ENCODE measurements at regions not wholly inside any gene's neighbourhood (a gene's known extent, or its start where the extent isn't known, plus 50 kb on each side); places are given as distances from the start of the nearest gene placed in this dataset.

DNA sequence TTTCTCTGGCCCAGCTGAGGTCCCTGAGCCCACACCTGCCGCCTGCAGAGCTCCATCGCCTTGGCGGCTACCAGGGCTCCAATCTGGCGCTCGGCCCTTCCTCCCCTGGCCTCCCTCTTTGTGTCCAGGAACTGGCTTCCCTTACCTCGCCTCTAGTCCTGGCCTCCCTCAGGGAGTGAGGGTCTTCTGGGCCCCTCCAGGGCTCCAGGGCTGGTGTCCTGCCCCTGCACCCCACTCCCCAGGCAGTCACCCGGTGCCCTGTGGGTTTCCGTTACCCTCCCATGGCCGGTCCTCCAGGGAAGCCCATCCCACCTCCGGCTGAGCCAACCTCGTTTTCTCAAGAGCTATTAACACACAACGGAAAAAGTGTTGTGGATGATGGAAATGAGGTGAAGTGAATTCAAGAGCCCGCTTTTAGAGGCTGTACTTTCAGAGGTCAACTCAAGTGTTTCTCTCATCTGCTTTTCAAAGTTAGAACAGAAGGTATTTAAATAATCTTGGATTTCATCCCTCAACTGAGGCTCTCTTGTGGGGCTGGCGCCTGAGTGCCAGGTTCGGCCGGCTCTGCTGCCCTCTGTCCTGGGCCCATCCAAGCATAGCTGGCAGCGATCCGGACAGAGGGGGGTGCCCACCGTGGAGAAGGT is 131.9 kb downstream of the ASB1 start:
- intact Hi-C loops (cut with micrococcal nuclease): no loop called here

DNA sequence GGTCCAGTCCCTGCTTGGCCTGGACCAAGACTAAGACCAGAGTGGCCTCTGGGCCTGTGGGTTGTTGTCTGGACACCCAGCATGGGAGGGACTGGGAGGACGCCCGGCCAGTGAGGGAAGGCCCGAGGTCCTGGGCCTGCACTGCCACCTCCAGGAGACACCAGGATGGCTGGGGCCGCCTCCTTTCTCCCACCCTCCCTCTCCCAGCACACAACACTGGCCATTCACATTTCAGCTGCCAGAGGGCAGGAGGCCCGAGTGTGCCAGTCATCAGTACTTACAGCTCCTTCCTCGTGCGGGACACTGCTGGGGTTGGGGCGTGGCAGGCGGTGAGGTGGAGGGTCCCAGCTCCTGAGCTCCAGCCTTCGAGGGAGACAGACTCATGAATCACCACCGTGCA is 133.5 kb downstream of the ASB1 start:
- intact Hi-C loops (cut with micrococcal nuclease): no loop called here

DNA sequence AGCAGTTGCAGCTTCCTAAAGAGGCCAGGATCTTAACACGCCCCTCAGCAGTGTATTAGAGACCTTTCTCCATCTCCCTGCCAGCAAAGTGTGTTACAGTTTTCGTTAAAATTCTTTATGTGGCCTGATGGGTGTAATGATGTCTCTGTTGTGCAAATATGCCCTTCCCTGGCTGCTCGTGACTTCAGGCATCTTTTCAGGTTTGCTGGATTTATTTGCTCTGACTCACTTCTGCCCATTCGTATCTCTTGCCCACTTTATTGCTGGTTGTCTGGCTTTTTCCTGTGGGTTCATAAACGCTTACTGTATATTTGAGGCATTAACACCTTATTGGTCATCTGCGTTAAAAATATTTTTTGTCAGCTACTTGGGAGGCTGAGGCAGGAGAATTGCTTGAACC is 134.5 kb downstream of the ASB1 start:
- intact Hi-C loops (cut with micrococcal nuclease): no loop called here

DNA sequence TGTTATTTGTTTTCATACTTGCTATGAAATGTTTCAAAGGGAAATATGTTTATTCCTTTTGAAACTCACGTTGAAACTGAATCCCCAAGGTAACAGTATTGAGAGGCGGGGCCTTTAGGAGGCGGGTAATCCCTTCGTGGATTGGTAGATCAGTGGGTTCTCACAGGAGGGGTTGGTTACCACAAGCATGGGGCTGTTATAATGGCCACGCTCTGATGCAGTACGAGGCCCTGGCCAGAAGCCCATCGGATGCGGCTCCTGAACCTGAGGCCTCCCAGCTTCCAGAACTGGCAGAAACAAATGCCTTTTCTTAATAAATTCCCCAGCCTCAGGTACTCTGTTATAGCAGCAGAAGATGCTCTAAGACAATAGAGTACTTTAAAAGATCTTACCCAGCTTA is 135.7 kb downstream of the ASB1 start:
- intact Hi-C loops (cut with micrococcal nuclease): no loop called here

DNA sequence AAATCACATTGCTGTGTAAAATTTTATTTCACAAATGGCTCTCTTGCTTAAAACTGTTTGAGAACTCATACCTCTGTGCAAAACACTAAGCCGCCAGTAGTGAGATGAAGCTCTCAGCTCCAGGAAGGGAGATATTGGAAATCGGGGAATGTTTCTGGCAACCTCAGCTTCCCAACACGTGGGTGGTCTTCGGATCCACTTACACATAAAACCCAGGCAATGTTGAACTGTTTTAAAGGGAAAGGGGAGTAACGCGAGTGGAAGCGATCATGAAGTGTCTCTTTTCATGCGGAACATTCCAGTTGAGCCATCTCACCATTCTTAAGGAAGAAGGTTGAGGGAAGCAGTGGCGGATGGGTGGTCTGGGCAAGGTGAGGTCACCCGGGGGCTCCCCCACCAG is 136.8 kb downstream of the ASB1 start:
- intact Hi-C loops (cut with micrococcal nuclease): no loop called here

DNA sequence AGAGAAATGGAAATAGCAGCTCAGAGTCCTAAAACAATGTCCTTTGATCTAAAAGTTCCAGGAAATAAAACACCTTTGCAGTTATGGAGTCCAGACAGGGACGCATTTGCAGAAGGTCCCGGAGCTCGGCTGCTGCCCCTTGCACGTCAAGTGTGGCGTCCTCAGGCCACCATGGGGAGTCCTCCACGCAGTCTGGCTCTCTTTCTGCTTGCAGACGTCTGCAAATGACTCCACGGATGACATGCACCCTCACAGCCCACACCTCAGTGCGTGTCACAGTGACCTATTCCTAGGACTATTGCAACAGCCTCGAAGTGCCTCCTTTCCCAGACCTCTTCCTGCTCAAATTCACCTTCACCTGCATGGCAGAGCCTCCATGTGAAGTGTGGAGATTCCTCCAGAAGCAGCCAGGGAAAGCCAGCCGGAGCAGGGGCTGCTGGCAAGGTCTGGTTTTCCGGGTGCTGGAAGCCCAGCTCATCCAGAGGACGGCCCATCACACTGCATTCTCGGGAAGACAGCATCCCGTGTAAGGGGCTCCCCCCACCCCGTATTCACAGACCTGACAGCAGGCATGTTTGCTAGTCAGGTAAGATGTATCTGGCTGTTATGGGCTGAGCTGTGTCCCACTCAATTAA is 137.7 kb downstream of the ASB1 start:
- intact Hi-C loops (cut with micrococcal nuclease): no loop called here

DNA sequence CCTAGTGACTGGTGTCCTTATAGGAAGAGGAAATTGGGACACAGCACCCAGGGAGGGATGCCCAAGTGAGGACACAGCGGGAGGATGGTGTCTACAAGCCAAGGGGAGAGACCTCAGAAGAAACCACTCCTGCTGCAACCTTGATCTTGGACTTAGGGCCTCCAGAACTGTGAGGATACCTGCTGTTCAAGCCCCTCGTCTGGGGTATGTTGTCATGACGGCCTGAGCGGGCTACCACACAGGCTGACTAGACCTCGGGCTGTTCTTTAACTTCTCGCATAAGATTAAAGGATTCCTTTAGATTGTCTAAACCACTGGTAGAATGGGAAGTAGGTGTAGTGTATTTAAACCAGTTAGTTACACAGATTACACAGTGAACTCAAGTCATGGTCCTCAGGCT is 138.3 kb downstream of the ASB1 start:
- intact Hi-C loops (cut with micrococcal nuclease): no loop called here

DNA sequence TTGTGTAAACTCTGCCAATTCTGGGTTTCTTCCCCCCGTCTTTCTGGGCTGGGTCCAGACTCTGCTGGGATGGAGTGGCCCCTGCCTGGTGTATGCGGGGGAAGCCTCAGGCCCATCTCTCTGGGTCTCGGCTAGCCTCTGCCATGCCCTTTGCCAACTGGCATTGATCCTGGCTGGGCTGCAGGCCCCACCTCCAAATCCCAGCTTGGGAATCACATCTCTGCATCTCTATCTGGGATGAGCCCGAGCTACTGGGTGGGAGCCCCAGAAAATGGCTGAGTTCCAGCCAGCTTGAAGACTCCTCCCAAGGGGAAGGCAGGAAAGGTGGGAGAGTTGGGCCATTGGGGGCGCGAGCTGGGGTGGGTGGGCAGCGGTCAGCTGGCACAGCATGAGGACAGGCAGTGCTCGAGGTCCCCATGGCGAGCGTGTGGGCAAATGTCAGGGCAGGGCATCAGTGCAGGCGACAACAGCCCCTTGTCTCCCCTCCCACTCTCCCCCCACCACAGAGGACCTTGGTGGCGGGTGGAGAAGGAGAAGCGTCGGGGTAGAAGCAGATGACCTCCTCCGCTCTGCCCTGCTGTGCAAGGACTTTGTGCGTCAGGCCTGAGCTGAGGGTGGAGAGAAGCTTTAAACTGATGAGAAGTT is 139.4 kb downstream of the ASB1 start:
- intact Hi-C loops (cut with micrococcal nuclease): no loop called here

DNA sequence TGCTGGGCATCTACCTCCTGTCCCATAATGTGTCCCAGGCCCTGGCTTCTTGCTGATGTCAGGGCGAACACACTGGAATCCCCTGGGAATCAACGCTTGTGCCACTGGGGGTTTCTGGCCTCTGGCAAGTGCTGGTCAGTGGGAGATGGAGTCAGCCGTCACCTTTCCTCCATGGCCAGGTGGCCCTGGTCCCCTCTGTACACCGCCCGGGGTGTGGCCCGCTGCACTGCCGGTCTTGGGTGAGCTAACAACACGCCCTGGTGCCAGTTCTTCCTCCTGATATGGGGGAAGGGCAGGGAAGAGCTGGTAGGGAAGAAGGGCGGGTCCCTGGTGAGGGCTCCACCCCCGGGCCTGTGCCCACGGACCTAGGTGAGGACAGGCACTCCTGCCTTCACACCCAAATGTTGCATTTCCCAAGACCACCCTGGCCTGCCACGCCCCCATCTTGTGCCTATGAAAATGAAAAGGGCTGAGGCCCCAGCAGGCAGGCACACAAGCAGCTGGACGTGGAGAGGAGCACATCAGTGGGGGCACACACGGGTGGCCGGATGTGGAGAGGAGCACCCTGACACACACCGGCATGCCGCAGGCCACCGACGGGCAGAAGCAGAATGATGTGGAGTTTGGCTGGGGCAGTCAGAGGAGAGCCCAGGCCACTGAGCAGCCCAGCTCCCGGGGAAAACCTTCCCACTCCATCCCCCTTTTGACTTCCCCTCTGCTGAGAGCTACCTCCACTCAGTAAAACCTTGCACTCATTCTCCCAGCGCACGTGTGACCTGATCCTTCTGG is 140.5 kb downstream of the ASB1 start:
- intact Hi-C loops (cut with micrococcal nuclease): no loop called here

DNA sequence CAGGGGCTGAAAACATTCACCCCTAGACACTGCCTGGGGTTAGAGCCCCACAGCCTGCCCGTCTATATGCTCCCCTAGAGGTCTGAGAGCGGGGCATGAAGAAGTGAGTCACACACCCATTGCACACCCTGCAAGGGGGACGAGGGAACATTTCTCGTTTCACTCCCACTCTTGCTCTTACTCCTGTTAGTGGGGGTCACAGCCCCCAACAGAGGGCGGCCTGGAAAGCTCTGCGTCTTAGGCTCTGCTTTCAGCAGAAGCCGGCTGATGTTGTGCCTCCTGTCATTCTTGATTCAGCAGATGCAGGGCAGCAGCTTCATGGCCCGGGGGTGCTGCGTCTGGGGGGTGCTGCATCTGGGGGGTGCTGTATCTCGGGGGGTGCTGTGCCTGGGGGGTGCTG is 141.3 kb downstream of the ASB1 start:
- intact Hi-C loops (cut with micrococcal nuclease): no loop called here

DNA sequence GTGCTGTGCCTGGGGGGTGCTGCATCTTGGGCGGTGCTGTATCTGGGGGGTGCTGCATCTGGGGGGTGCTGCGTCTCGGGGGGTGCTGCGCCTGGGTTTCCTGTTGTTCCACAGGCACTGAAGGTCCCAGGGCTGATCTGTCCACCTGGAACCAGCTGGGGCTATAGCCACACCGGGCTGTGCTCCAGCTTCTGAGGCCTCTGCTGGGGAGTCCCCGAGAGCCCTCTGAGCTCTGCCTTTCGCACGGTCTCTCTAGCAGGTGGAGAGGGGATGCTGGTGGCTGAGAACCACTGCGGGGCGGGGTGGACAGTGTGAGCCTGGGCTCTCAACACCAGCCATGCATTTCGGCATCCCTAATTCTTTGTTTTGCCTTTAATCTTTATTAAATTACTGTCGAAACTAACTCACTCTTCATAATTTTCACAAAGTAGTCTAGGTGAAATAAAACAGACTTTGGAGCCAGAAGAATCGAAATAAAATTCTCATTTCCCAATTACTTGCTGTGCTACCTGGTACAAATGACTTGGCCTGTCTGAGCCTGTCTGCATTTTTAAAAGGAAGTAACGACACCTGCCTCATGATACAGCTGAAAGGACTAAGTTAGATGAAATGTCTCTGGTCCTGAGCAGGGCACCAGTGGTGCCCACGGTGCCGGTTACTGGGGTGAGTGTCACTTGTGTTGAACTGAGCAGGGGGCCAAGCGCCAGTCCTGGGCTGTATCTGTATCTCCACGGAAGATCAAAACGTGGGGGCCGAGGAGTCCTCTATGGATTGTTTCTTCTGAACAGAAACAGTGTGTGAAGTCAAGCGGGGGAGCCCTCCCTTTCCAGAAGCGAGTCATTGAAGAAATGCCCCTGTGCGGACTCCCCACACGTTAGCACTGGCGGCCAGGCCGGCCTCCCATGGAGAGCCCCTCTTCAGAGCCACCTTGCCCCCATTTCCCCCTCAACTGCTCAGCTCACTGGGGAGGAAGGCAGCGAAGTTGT is 142.0 kb downstream of the ASB1 start:
- intact Hi-C loops (cut with micrococcal nuclease): no loop called here

DNA sequence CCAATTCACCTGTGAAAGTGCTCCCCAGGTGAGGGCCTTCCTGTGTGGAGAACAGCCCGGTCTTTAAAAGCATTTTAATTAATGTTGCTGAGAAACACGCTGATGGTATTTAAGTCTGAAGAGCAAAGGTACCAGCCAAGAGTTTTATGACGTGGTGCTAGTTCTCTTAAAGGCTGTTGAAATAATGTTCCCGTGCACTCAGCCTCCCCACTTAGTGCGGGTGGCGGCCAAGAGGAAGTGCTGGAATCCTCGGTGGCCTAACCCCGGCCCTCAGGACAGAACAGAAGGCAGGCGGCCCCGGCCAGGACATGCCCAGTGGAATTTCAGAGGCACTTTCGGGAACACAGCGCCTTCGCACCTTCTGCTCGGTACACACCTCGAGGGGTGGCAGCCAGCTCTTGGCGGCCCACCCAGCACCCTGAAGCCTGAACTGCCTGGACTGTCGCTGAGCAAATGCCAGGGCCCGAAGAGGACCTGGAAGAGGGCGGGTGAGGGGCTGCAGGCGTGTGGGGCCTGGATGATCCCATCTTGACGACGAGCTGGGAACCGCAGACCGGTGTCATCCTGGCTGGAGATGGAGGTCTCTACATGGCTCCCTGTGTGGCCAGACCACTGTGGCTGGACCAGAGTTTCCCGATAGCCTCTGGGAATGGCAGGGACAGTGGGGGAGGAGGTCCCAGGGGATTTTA is 142.9 kb downstream of the ASB1 start:
- intact Hi-C loops (cut with micrococcal nuclease): loop anchor here (10.0 kb wide), 1 partner anchor 215 kb away; no protein-coding TSS in a partner anchor

DNA sequence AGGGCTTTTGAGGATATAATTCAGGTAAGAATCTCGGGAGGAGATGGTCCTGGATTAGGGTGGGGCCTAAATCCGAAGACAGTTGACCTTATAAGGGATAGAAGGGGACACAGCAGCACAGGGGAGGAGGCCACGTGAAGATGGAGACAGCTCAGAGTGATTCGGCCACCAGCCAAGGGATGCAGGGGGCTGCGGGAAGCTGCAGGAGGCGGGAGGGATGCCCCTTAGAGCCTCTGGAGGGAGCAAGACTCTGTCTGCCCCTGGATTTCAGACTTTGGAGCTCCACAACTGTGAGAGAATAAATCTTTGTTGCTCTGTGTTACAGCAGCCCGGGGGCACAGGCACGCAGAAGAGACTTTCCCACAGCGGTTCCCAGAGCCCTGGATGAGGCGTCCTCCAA is 143.7 kb downstream of the ASB1 start:
- intact Hi-C loops (cut with micrococcal nuclease): loop anchor here (10.0 kb wide), 1 partner anchor 214 kb away; no protein-coding TSS in a partner anchor

DNA sequence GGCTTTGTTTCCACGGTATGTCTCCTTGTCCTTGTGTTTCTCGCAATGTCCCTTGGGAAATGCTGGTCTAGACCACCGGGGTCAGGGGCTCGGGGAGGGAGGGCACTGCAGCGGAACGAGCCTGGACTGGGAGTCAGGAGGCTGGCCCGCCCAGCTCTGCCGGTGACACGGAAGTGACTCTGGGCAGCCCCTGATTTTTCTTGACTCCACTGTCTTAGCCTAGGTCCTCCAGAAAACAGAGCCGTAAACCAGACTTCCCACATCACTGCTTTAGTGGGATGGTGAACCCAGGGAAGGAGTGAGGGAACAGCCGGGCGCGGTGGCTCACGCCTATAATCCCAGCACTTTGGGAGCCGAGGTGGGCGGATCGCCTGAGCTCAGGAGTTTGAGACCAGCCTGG is 144.2 kb downstream of the ASB1 start:
- intact Hi-C loops (cut with micrococcal nuclease): loop anchor here (10.0 kb wide), 1 partner anchor 214 kb away; no protein-coding TSS in a partner anchor

DNA sequence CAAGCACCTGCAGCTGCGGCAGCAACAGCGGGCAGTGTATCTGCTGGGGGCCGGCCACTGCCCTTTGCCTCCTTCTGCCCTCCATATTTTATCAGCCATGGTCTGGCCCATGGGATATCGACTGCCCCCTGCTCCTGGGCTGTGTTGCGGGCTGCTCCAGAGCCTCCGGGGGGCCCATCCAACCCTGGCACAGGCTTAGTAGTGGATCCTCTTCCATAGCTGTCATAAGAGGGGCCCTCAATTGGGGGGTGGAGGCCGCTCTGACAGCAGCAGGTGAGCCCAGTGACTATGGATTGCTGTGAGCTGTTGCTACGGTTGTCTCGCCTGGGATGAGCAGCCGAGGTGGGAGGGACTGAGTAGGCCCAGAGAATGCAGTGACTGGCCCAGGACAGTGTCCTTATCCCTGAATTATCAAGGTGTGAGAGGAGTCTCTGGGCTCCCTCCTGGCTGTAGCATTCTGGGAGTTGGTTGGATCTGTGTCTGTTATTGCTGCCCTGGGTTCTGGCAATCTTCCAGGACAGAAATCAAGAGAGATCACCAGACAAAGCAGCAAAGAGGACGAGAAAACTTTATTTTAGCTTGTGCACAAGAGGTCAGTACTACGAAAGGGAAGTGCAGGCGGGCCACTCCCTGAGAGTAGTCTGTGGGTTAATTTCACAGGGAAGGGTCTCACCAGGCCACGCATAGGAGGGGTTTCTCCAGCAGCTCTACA is 145.1 kb downstream of the ASB1 start:
- intact Hi-C loops (cut with micrococcal nuclease): loop anchor here (10.0 kb wide), 1 partner anchor 213 kb away; no protein-coding TSS in a partner anchor

DNA sequence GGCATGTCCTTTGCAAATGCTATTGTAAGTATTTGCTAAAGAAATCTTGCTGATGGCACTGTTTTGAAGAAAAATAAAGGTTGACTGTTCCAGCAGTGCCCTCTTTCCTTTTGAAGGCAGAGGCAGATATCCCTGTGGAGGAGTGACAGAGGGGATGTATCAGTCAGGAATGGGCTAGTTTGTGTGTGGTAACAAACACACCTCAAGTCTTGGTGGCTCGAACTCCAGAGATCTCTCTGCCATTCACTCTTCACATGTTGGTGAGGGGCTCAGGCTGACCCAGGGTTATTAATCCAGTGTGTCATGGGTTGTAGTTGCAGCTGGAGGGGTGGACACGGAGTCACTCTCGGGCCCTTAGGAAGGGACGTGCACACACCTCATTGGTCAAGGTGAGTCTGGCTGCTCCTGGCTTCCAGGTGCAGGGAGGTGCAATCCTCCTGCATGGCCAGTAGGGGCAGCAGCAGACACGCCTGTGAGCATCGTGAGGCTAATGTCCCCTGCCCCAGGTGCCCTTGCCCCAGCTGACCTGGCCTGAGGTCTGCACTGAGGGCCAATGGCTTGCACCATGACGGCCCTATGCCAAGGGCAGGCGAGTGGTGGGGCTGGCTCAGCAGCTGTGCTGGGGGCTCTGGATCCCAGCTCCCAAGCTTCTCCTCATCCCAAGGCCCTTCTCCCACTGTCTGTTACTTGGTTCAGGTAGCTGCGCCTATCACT is 146.5 kb downstream of the ASB1 start:
- intact Hi-C loops (cut with micrococcal nuclease): loop anchor here (10.0 kb wide), 1 partner anchor 212 kb away; no protein-coding TSS in a partner anchor

DNA sequence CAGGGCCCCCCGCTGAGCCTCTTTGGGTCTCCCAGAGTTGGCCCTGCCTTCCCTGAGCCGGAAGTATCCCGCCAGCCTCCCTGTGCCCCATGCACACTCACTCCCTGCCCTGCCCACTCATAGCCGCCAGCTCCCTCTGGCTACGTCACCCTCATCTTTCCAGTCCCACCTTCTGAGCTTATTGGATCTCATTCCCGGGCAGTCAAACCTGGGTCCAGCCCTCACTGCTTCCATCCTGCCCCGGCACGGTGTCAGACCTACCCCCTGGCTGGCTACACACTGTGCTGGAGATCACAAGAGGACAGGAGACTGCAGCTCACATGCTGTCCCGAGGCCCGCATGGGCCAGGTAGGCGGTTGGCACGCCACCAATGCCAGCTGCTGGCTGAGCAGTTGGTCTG is 147.2 kb downstream of the ASB1 start:
- intact Hi-C loops (cut with micrococcal nuclease): loop anchor here (10.0 kb wide), 1 partner anchor 211 kb away; no protein-coding TSS in a partner anchor

DNA sequence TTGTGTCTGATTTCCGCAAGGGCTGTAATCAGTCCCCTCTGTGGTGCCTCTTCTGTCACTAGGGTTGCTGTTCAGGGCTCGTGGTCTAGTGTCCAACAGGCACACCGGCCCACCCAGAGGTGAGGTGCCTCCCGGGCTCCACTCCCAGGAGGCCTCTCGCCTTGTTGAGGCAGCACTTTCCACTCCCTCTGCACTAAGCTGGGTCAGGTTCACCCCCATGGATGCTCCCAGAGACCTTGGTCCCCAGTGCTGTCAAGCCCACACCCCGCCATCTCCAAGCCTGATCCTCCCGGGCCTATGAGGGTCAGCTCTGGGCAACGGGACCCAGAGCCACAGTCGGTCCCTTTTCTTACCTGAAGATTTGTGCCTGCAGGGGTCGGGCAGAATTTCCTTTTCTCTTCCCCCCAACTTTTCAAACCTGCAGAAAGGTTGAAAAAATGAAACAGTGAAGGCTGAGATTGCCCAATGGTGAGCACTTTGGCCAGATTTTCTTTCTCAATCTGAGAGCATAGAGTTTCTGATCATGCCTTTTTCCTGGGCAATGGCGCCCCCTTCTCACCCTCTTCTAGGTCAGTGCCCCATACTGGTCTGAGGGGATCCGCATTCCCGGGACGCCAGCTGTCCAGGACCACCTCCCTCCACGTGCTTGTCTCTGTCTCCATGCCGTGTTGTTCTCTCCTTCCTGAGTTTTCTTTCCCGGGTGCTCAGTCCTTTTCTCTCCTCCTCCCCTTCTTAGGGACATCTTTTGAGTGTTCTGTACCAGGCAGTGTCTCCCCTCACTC is 148.0 kb downstream of the ASB1 start:
- intact Hi-C loops (cut with micrococcal nuclease): loop anchor here (10.0 kb wide), 1 partner anchor 210 kb away; no protein-coding TSS in a partner anchor

Data from T-helper 1 cell treated with Interleukin-12 subunit alpha and Interleukin-12 subunit beta and Interleukin-4 antibody, amounts not matched to agents 30 ng/mL and 1 ng/mL, for 36 hours (primary cell).